ENCODE measurements at regions not wholly inside any gene's neighbourhood (a gene's known extent, or its start where the extent isn't known, plus 50 kb on each side); places are given as distances from the start of the nearest gene placed in this dataset.
"Not testable (repeated sequence)": the region's sequence is repeated elsewhere in the genome, so short reads cannot be mapped to it uniquely, and the experiment has no call there.

GRCh38 chr2:234694244-234695013, 197.5 kb upstream of the ARL4C start:
- peak; percentile 94 for DNase-seq (ENCODE audit: low read depth)

- not testable (repeated sequence) for DNase-seq (ENCODE audit: low read depth)
Observed at GRCh38 chr2:234693681-234694190, 196.9 kb upstream of the ARL4C start.

GRCh38 chr2:234693191-234693590, 196.3 kb upstream of the ARL4C start:
- DNase-seq (ENCODE audit: low read depth), result not testable (repeated sequence)

- no peak for DNase-seq (ENCODE audit: low read depth)
Observed at GRCh38 chr2:234691968-234692955, 195.4 kb upstream of the ARL4C start.

GRCh38 chr2:234691214-234691575, 194.3 kb upstream of the ARL4C start:
- DNase-seq (ENCODE audit: low read depth), result no peak

- no peak for DNase-seq (ENCODE audit: low read depth)
Observed at GRCh38 chr2:234690569-234691213, 193.8 kb upstream of the ARL4C start.

- no peak for DNase-seq (ENCODE audit: low read depth)
Observed at GRCh38 chr2:234689911-234690379, 193.1 kb upstream of the ARL4C start.

GRCh38 chr2:234687718-234688475, 191.0 kb upstream of the ARL4C start:
- DNase-seq (ENCODE audit: low read depth), result no peak

- DNase-seq (ENCODE audit: low read depth), result peak; percentile 56
Observed at GRCh38 chr2:234686088-234686890, 189.4 kb upstream of the ARL4C start.

- DNase-seq (ENCODE audit: low read depth), result no peak
Observed at GRCh38 chr2:234684466-234684865, 187.6 kb upstream of the ARL4C start.

- no peak for DNase-seq (ENCODE audit: low read depth)
Observed at GRCh38 chr2:234683950-234684349, 187.1 kb upstream of the ARL4C start.

- peak; percentile 29 for DNase-seq (ENCODE audit: low read depth)
Observed at GRCh38 chr2:234682492-234683228, 185.8 kb upstream of the ARL4C start.

GRCh38 chr2:234680688-234681619, 184.1 kb upstream of the ARL4C start:
- peak; percentile 30 for DNase-seq (ENCODE audit: low read depth)

- DNase-seq (ENCODE audit: low read depth), result peak; percentile 99
Observed at GRCh38 chr2:234679741-234680687, 183.1 kb upstream of the ARL4C start.

- DNase-seq (ENCODE audit: low read depth), result peak; percentile 72
Observed at GRCh38 chr2:234679301-234679740, 182.4 kb upstream of the ARL4C start.

- peak; percentile 88 for DNase-seq (ENCODE audit: low read depth)
Observed at GRCh38 chr2:234678711-234679110, 181.8 kb upstream of the ARL4C start.

Data from amniotic epithelial cell (primary cell).